ENCODE measurements at regions not wholly inside any gene's neighbourhood (a gene's known extent, or its start where the extent isn't known, plus 50 kb on each side); places are given as distances from the start of the nearest gene placed in this dataset.

- TF ChIP-seq EZH2 (IDR thresholded peaks at IDR 0.05; ENCODE audit: borderline replicate concordance, low read depth, low read length, severe bottlenecking) (no peak), CTCF (IDR thresholded peaks at IDR 0.05; ENCODE audit: borderline replicate concordance, extremely low read depth, low read length, poor library complexity, severe bottlenecking) (no peak)
- no peak overlapping the region for H3K4me2 ChIP-seq (ENCODE audit: insufficient read depth, low read length)
- no peak overlapping the region for H3K9ac ChIP-seq (ENCODE audit: low read depth, low read length)
- H3K79me2 ChIP-seq (ENCODE audit: insufficient read depth, low read length), result no peaks in the 10 kb centered on the region
- no peak for DNase-seq
- no peak for ATAC-seq (ENCODE audit: insufficient read depth, low read depth)
- no peaks in the 10 kb centered on the region for H3K36me3 ChIP-seq (ENCODE audit: insufficient read depth, low read length)
- no peak overlapping the region for H2AFZ ChIP-seq (ENCODE audit: low read depth, low read length)
- H3K4me3 ChIP-seq (ENCODE audit: low read depth in 1 of 2, low read length in 2 of 2), result no peak overlapping the region
- no peak overlapping the region for H3K27ac ChIP-seq (ENCODE audit: low read length)
- H4K20me1 ChIP-seq (ENCODE audit: insufficient read depth, low read length), result no peaks in the 10 kb centered on the region
- H3K4me1 ChIP-seq (ENCODE audit: insufficient read depth, low read length), result no peaks in the 10 kb centered on the region
- no peaks in the 10 kb centered on the region for H3K9me3 ChIP-seq (ENCODE audit: insufficient read depth, low read length, severe bottlenecking)
- H3K27me3 ChIP-seq (ENCODE audit: insufficient read depth, low read length, poor library complexity), result peaks cover 22% of the 10 kb centered on the region
Observed at GRCh38 chr15:57872281-57873030, 165.9 kb downstream of the POLR2M start.

DNA sequence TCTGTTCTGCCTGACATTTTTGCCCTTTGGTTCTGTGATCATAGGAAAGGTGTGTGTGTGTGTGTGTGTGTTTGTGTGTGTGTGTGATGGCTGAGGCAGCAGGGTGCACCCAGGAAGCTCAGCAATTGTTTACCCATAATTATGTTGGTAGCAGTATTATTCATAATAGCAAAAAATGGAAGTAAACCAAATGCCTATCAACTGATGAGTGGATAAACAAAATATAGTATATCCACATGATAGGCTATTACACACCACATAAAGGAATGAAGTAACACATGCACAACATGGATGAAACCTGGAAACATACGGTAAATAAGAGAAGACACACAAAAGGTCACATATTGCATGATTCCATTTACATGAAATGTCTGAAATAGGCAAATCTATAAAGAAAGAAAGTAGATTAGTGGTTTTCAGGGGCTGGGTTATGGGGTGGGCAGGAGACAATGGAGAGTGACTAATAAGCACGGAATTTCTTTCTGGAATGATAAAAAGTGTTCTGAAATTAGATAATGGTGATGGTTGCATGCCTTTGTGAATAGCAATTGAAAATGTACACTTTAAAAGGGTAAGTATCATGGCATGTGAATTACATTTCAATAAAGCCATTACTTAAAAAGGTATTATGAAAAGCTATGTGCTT is 167.2 kb downstream of the POLR2M start:
- Histone ChIP-seq H2AFZ (ENCODE audit: low read depth, low read length) (no peak overlapping the region), H3K4me1 (ENCODE audit: insufficient read depth, low read length) (no peaks in the 10 kb centered on the region), H3K27me3 (ENCODE audit: insufficient read depth, low read length, poor library complexity) (peaks cover 17% of the 10 kb centered on the region), H3K36me3 (ENCODE audit: insufficient read depth, low read length) (no peaks in the 10 kb centered on the region), H3K4me2 (ENCODE audit: insufficient read depth, low read length) (no peak overlapping the region), H4K20me1 (ENCODE audit: insufficient read depth, low read length) (no peaks in the 10 kb centered on the region), H3K9me3 (ENCODE audit: insufficient read depth, low read length, severe bottlenecking) (no peaks in the 10 kb centered on the region), H3K79me2 (ENCODE audit: insufficient read depth, low read length) (no peaks in the 10 kb centered on the region), H3K4me3 (ENCODE audit: low read depth in 1 of 2, low read length in 2 of 2) (no peak overlapping the region), H3K27ac (ENCODE audit: low read length) (no peak overlapping the region), H3K9ac (ENCODE audit: low read depth, low read length) (no peak overlapping the region)
- no peak for DNase-seq
- TF ChIP-seq CTCF (IDR thresholded peaks at IDR 0.05; ENCODE audit: borderline replicate concordance, extremely low read depth, low read length, poor library complexity, severe bottlenecking) (no peak), EZH2 (IDR thresholded peaks at IDR 0.05; ENCODE audit: borderline replicate concordance, low read depth, low read length, severe bottlenecking) (no peak)
- ATAC-seq (ENCODE audit: insufficient read depth, low read depth), result no peak

- no peaks in the 10 kb centered on the region for H3K79me2 ChIP-seq (ENCODE audit: insufficient read depth, low read length)
- no peak overlapping the region for H3K9ac ChIP-seq (ENCODE audit: low read depth, low read length)
- H4K20me1 ChIP-seq (ENCODE audit: insufficient read depth, low read length), result no peaks in the 10 kb centered on the region
- H3K4me1 ChIP-seq (ENCODE audit: insufficient read depth, low read length), result no peaks in the 10 kb centered on the region
- no peaks in the 10 kb centered on the region for H3K36me3 ChIP-seq (ENCODE audit: insufficient read depth, low read length)
- TF ChIP-seq EZH2 (IDR thresholded peaks at IDR 0.05; ENCODE audit: borderline replicate concordance, low read depth, low read length, severe bottlenecking) (no peak), CTCF (IDR thresholded peaks at IDR 0.05; ENCODE audit: borderline replicate concordance, extremely low read depth, low read length, poor library complexity, severe bottlenecking) (no peak)
- no peak overlapping the region for H2AFZ ChIP-seq (ENCODE audit: low read depth, low read length)
- no peak for ATAC-seq (ENCODE audit: insufficient read depth, low read depth)
- no peak overlapping the region for H3K4me2 ChIP-seq (ENCODE audit: insufficient read depth, low read length)
- no peak overlapping the region for H3K27ac ChIP-seq (ENCODE audit: low read length)
- no peak overlapping the region for H3K4me3 ChIP-seq (ENCODE audit: low read depth in 1 of 2, low read length in 2 of 2)
- peaks cover 16% of the 10 kb centered on the region for H3K27me3 ChIP-seq (ENCODE audit: insufficient read depth, low read length, poor library complexity)
- no peak for DNase-seq
- no peaks in the 10 kb centered on the region for H3K9me3 ChIP-seq (ENCODE audit: insufficient read depth, low read length, severe bottlenecking)
Observed at GRCh38 chr15:57875347-57875746, 168.8 kb downstream of the POLR2M start.
